GM23248 (cell line): ENCODE measurements at regions not wholly inside any gene's neighbourhood (a gene's known extent, or its start where the extent isn't known, plus 50 kb on each side); places are given as distances from the start of the nearest gene placed in this dataset.

Experiments
- DNase-seq: peaks from one replicate; pipeline ENCODE4 v3.0.0-alpha.2; 2015
- H2AFZ ChIP-seq: fragments of 200-600 bp; sonication (generic); 2 replicates; pipeline ENCODE4 v1.6.1; 2016; ENCODE audit warnings: antibody characterized with exemption
- H3F3A ChIP-seq: fragments of 200-600 bp; sonication (generic); 2 replicates; pipeline ENCODE4 v1.6.1; 2016; ENCODE audit warnings: mild to moderate bottlenecking, antibody characterized with exemption, mixed run types; ENCODE audit not compliant: insufficient read depth
- H3K27ac ChIP-seq: fragments of 200-600 bp; sonication (generic); 2 replicates; pipeline ENCODE4 v1.5.1; 2016; ENCODE audit warnings: mild to moderate bottlenecking
- H3K27me3 ChIP-seq: fragments of 200-600 bp; sonication (generic); replicated peaks from 2 replicates; pipeline ENCODE4 v1.6.1; 2016; ENCODE audit warnings: mild to moderate bottlenecking; ENCODE audit not compliant: insufficient read depth
- H3K36me3 ChIP-seq: fragments of 200-600 bp; sonication (generic); 2 replicates; pipeline ENCODE4 v1.6.1; 2016; ENCODE audit warnings: low read depth, mild to moderate bottlenecking
- H3K4me1 ChIP-seq: fragments of 200-600 bp; sonication (generic); 2 replicates; pipeline ENCODE4 v1.6.1; 2016; ENCODE audit warnings: mild to moderate bottlenecking; ENCODE audit not compliant: insufficient read depth
- H3K4me2 ChIP-seq: fragments of 200-600 bp; sonication (generic); one replicate; pipeline ENCODE4 v1.6.1; 2016; ENCODE audit warnings: mild to moderate bottlenecking; ENCODE audit not compliant: unreplicated experiment
- H3K4me3 ChIP-seq: fragments of 200-600 bp; sonication (generic); 2 replicates; pipeline ENCODE4 v1.5.1; 2016; ENCODE audit warnings: mild to moderate bottlenecking
- H3K79me2 ChIP-seq: fragments of 200-600 bp; sonication (generic); 2 replicates; pipeline ENCODE4 v1.6.1; 2016; ENCODE audit warnings: mild to moderate bottlenecking; ENCODE audit not compliant: insufficient read depth
- H3K9ac ChIP-seq: fragments of 200-600 bp; sonication (generic); 2 replicates; pipeline ENCODE4 v1.6.1; 2016; ENCODE audit warnings: mild to moderate bottlenecking
- H3K9me2 ChIP-seq: fragments of 200-600 bp; sonication (generic); 2 replicates; pipeline ENCODE4 v1.6.1; 2016; ENCODE audit warnings: mixed run types, mild to moderate bottlenecking, moderate library complexity; ENCODE audit not compliant: insufficient read depth
- H3K9me3 ChIP-seq: fragments of 200-600 bp; sonication (generic); one replicate; pipeline ENCODE4 v1.6.1; 2017; ENCODE audit warnings: low read depth
- H4K20me1 ChIP-seq: fragments of 200-600 bp; sonication (generic); 2 replicates; pipeline ENCODE4 v1.6.0; 2016; ENCODE audit not compliant: insufficient read depth
- EZH2 ChIP-seq: fragments of 200-600 bp; sonication (generic); IDR thresholded peaks from 2 replicates; pipeline ENCODE4 v1.6.1; 2018; ENCODE audit warnings: antibody characterized with exemption, mild to moderate bottlenecking; ENCODE audit not compliant: insufficient read depth, poor library complexity, severe bottlenecking
- EZH2phosphoT487 ChIP-seq: fragments of 200-600 bp; sonication (generic); IDR thresholded peaks from 2 replicates; pipeline ENCODE4 v1.6.1; 2018; ENCODE audit warnings: antibody characterized with exemption, moderate library complexity, mild to moderate bottlenecking, low read depth; ENCODE audit not compliant: insufficient read depth
- WGBS, 2 experiments: methylation state at CpG; one replicate each; pipeline ENCODE4 v1.1.6; 2015 to 2017; ENCODE audit warnings: low lambda C conversion rate in 2 of 2, low coverage in 1 of 2; ENCODE audit errors: missing lambda C conversion rate in 2 of 2; 5-methylcytosine and 5-hydroxymethylcytosine counted together
- in situ Hi-C: fragments of 300-500 bp; cut with MboI; formaldehyde crosslinking; loops from 2 replicates; pipeline ENCODE4 v1.15.0; 2020

GRCh38 chr18:55856229-55856628 lies 268.2 kb upstream of the TCF4 start:
- peak overlapping the region; percentile 35 for H3K27ac ChIP-seq

DNA sequence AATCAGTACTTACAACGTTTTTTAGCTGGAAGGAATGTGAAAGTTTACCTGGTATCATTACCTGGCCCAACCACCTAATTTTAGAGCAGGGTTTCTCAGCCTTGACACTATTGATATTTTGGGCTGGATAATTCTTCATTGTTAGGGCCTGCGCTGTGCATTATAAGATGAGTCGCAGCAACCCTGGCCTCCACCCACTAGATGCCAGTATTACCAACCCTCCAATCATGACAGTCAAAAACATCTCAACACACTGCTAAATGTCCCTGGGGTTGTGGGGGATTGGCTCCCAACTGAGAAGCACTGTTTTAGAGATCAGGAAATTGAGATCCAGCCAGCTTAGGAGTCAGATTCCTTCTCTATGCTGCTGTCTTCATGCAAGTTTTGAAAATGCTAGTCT lies 265.3 kb upstream of the TCF4 start:
- 92 to 94% methylated on average over 3 of the region's 3 CpGs for WGBS, 2 experiments
- in situ Hi-C loops: loop anchor here (10.0 to 25.0 kb wide), 2 partner anchors 268 to 709 kb away; partner anchors contain the start of gene TCF4

More at GRCh38 chr18:55856229-55856628, 268.2 kb upstream of the TCF4 start:
- WGBS, 2 experiments: 6 to 9% methylated on average over 2 of the region's 2 CpGs
- no peaks in the 10 kb centered on the region for H3K79me2 ChIP-seq
- no peak overlapping the region for H3K4me3 ChIP-seq
- peaks cover 32% of the 10 kb centered on the region for H3K4me1 ChIP-seq
- H3K36me3 ChIP-seq: no peaks in the 10 kb centered on the region
- TF ChIP-seq EZH2phosphoT487: no peak
- TF ChIP-seq EZH2: no peak
- H3K4me2 ChIP-seq: peak overlapping the region; percentile 51
- H2AFZ ChIP-seq: no peak overlapping the region
- H3K9me3 ChIP-seq: no peaks in the 10 kb centered on the region
- peak; percentile 87 for DNase-seq
- no peaks in the 10 kb centered on the region for H4K20me1 ChIP-seq
- H3K9me2 ChIP-seq: no peaks in the 10 kb centered on the region
- H3F3A ChIP-seq: peaks cover 44% of the 10 kb centered on the region
- no peaks in the 10 kb centered on the region for H3K27me3 ChIP-seq
- no peak overlapping the region for H3K9ac ChIP-seq
- in situ Hi-C loops: loop anchor here (10.0 to 25.0 kb wide), 2 partner anchors 271 to 706 kb away; partner anchors contain the start of gene TCF4

GRCh38 chr18:55850904-55851303 lies 262.9 kb upstream of the TCF4 start:
- TF ChIP-seq EZH2phosphoT487 (no peak), EZH2 (no peak)
- no peak overlapping the region for H2AFZ ChIP-seq
- no peaks in the 10 kb centered on the region for H3K36me3 ChIP-seq
- peaks cover 15% of the 10 kb centered on the region for H3F3A ChIP-seq
- H4K20me1 ChIP-seq: no peaks in the 10 kb centered on the region
- no peak overlapping the region for H3K27ac ChIP-seq
- no peaks in the 10 kb centered on the region for H3K9me3 ChIP-seq
- 79 to 87% methylated on average over 8 of the region's 8 CpGs for WGBS, 2 experiments
- H3K79me2 ChIP-seq: no peaks in the 10 kb centered on the region
- no peaks in the 10 kb centered on the region for H3K9me2 ChIP-seq
- H3K4me3 ChIP-seq: no peak overlapping the region
- H3K9ac ChIP-seq: no peak overlapping the region
- H3K4me1 ChIP-seq: peaks cover 7% of the 10 kb centered on the region
- in situ Hi-C loops: loop anchor here (10.0 to 25.0 kb wide), 2 partner anchors 266 to 711 kb away; partner anchors contain the start of gene TCF4
- H3K4me2 ChIP-seq: no peak overlapping the region
- no peak for DNase-seq
- H3K27me3 ChIP-seq: no peaks in the 10 kb centered on the region

More for the DNA sequence above, 265.3 kb upstream of the TCF4 start:
- Histone ChIP-seq H3K9me3 (no peaks in the 10 kb centered on the region), H3K9me2 (no peaks in the 10 kb centered on the region), H3K27me3 (no peaks in the 10 kb centered on the region), H3F3A (peaks cover 35% of the 10 kb centered on the region), H2AFZ (no peak overlapping the region), H3K9ac (no peak overlapping the region), H3K4me2 (no peak overlapping the region), H3K36me3 (no peaks in the 10 kb centered on the region), H3K27ac (no peak overlapping the region), H4K20me1 (no peaks in the 10 kb centered on the region), H3K4me1 (peaks cover 30% of the 10 kb centered on the region), H3K79me2 (no peaks in the 10 kb centered on the region), H3K4me3 (no peak overlapping the region)
- DNase-seq: no peak
- TF ChIP-seq EZH2phosphoT487 (no peak), EZH2 (no peak)

GRCh38 chr18:55849391-55849790 lies 261.4 kb upstream of the TCF4 start:
- 73 to 85% methylated on average over 1 of the region's 1 CpG for WGBS, 2 experiments
- no peaks in the 10 kb centered on the region for H3K36me3 ChIP-seq
- H3K9me3 ChIP-seq: no peaks in the 10 kb centered on the region
- H2AFZ ChIP-seq: no peak overlapping the region
- H3K9me2 ChIP-seq: no peaks in the 10 kb centered on the region
- no peaks in the 10 kb centered on the region for H3K79me2 ChIP-seq
- H4K20me1 ChIP-seq: no peaks in the 10 kb centered on the region
- H3K9ac ChIP-seq: no peak overlapping the region
- no peaks in the 10 kb centered on the region for H3K27me3 ChIP-seq
- TF ChIP-seq EZH2phosphoT487: no peak
- no peak for TF ChIP-seq EZH2
- DNase-seq: no peak
- H3K4me3 ChIP-seq: no peak overlapping the region
- H3K27ac ChIP-seq: no peak overlapping the region
- no peak overlapping the region for H3K4me2 ChIP-seq
- H3K4me1 ChIP-seq: no peaks in the 10 kb centered on the region
- in situ Hi-C loops: no loop called here
- no peaks in the 10 kb centered on the region for H3F3A ChIP-seq

- no peak for TF ChIP-seq EZH2phosphoT487
- TF ChIP-seq EZH2: no peak
- Histone ChIP-seq H2AFZ (no peak overlapping the region), H3K9me2 (no peaks in the 10 kb centered on the region), H3K9me3 (no peaks in the 10 kb centered on the region), H3K79me2 (no peaks in the 10 kb centered on the region), H3K36me3 (no peaks in the 10 kb centered on the region), H4K20me1 (no peaks in the 10 kb centered on the region), H3K4me2 (no peak overlapping the region), H3K4me1 (no peaks in the 10 kb centered on the region), H3K9ac (no peak overlapping the region), H3K27ac (no peak overlapping the region), H3K27me3 (no peaks in the 10 kb centered on the region), H3F3A (no peaks in the 10 kb centered on the region), H3K4me3 (no peak overlapping the region)
- WGBS, 2 experiments: 94 to 98% methylated on average over 3 of the region's 3 CpGs
- no peak for DNase-seq
- in situ Hi-C loops: no loop called here
Observed at GRCh38 chr18:55847960-55848359, 260.0 kb upstream of the TCF4 start.
